K562 (cell line): ENCODE measurements at regions not wholly inside any gene's neighbourhood (a gene's known extent, or its start where the extent isn't known, plus 50 kb on each side); places are given as distances from the start of the nearest gene placed in this dataset.

Experiments
- EZH2 ChIP-seq: IDR thresholded peaks from 2 replicates; pipeline ENCODE4 v1.6.1; 2012; ENCODE audit warnings: low read depth, mild to moderate bottlenecking, inconsistent platforms, low read length, borderline replicate concordance
- FOXK2 ChIP-seq, 2 experiments: fragments of 450-650 bp; IDR thresholded peaks in 1 of 2; conservative IDR thresholded peaks in 1 of 2; 2 replicates each; pipeline ENCODE4 v1.6.1; 2016; ENCODE audit warnings: low read depth in 2 of 2, mild to moderate bottlenecking in 1 of 2
- HDAC2 ChIP-seq: fragments of 450-650 bp; IDR thresholded peaks from 2 replicates; pipeline ENCODE4 v1.6.1; 2016; ENCODE audit warnings: mild to moderate bottlenecking
- POLR2A ChIP-seq: fragments of 450-650 bp; conservative IDR thresholded peaks from 2 replicates; pipeline ENCODE4 v1.6.1; 2016
- TAF1 ChIP-seq: IDR thresholded peaks from 2 replicates; pipeline ENCODE4 v1.6.1; 2011; ENCODE audit warnings: mild to moderate bottlenecking, low read length, moderate library complexity; ENCODE audit not compliant: insufficient read depth, control insufficient read depth, severe bottlenecking; ENCODE audit errors: extremely low read depth
- ZNF133 ChIP-seq: fragments of 250-450 bp; sonication (Bioruptor Pico); IDR thresholded peaks from 2 replicates; pipeline ENCODE4 v1.4.0; 2020; ENCODE audit warnings: mild to moderate bottlenecking
- TF ChIP-seq, protein P1 (sequence below), 2 experiments: fragments of 200-800 bp in 1 of 2; sonication (Bioruptor generic) in 1 of 2; sonication (generic) in 1 of 2; formaldehyde crosslinking in 1 of 2; IDR thresholded peaks in 1 of 2; conservative IDR thresholded peaks in 1 of 2; 2 replicates each; pipeline versions ENCODE4 v1.5.0 to v1.6.1; 2016 to 2020; ENCODE audit warnings: missing compliant biosample characterization in 1 of 2, missing genetic modification characterization in 1 of 2, missing genetic modification reagents in 1 of 2

DNA sequence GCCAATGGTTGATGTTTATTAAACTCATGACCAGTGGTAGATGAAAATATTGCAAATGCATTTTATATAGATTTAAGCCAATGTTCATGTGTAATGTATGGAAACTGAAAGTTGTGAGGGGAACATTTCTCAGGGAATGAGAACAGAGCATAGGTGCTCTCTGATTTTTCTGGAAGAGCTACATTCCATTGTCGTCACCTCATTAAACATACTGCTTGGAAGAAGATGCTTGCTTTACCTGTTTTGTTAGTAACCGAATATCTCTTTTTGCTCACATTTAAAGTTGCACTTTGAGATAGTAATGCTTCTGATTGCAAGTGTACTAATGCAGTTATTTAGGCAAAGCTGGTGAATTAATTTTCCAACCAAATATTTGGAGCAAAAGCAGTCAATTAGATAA lies 93.8 kb upstream of the CLCN4 start:
- TF ChIP-seq POLR2A = no peak
- no peak for TF ChIP-seq HDAC2
- no peak for TF ChIP-seq FOXK2 (conservative IDR thresholded peaks at IDR 0.05 in 1 of 2, IDR thresholded peaks at IDR 0.05 in 1 of 2; ENCODE audit: low read depth in 2 of 2)
- no peak for TF ChIP-seq TAF1
- TF ChIP-seq, protein P1, sequence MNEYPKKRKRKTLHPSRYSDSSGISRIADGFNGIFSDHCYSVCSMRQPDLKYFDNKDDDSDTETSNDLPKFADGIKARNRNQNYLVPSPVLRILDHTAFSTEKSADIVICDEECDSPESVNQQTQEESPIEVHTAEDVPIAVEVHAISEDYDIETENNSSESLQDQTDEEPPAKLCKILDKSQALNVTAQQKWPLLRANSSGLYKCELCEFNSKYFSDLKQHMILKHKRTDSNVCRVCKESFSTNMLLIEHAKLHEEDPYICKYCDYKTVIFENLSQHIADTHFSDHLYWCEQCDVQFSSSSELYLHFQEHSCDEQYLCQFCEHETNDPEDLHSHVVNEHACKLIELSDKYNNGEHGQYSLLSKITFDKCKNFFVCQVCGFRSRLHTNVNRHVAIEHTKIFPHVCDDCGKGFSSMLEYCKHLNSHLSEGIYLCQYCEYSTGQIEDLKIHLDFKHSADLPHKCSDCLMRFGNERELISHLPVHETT (CRISPR knock-in tag; conservative IDR thresholded peaks at IDR 0.05 in 1 of 2, IDR thresholded peaks at IDR 0.05 in 1 of 2) = no peak
- TF ChIP-seq EZH2 = no peak
- no peak for TF ChIP-seq ZNF133 (CRISPR knock-in tag)
